GM19455 (cell line): ENCODE measurements at regions not wholly inside any gene's neighbourhood (a gene's known extent, or its start where the extent isn't known, plus 50 kb on each side); places are given as distances from the start of the nearest gene placed in this dataset.

ENCODE experiments used
- ATAC-seq: cut with Tn5 transposase; IDR thresholded peaks from one replicate; pipeline ENCODE4 v1.9.1; 2021; ENCODE audit not compliant: unreplicated experiment

DNA sequence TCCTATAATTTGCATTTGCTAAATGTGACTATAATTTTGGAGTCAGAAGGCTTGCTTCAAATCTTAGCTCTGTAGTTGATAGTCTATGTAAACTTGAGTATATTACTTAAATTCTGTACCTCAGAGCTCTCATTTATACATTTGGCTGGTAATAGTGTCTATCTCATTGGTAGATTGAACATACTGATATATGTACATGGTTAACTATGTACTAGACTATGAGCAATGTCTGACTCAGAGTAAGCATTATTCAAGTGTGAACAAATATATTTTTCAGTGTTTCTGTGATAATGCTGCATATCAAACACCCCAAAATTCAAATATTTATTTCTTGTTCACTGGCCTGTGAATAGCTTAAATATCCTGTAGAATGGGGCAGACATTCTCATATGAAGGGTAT, 1568.9 kb upstream of the PABPC4L start:
- no peak for ATAC-seq

DNA sequence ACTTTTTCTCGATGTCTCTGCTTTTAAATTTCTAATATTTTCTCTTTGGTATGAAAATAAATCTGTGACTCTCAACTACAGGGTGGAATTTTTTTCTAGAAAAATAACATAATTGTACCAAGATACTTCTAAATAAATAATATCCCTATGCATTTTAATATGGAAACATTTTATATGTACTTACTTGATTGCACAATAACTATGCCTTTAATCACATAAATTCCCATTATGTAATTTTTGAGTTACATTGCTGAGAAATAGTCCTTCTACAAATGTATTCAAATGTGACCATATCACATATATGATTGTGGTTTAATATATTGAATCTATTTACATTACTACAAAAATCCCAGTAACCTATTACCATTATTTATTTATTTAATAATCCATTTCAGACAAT, 1543.3 kb upstream of the PABPC4L start:
- no peak for ATAC-seq

DNA sequence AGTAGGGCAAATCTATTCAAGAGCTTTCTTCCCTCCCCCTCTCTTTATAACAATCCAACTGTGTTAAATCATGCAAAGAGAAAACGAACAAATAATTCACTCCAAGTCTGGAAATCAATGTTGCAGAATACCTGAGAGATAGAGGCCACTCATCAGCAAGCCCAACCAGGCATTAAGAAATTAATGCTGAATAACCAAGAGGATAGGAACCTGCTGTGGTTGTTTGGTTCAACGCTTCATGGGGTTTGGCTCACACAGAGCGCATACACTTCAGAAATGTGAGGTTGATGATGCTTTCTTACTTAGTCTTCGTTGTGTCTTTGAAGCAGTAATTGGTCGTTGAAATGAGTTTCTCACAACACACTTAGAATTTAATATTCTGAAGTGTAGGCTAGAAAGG, 1540.0 kb upstream of the PABPC4L start:
- no peak for ATAC-seq

DNA sequence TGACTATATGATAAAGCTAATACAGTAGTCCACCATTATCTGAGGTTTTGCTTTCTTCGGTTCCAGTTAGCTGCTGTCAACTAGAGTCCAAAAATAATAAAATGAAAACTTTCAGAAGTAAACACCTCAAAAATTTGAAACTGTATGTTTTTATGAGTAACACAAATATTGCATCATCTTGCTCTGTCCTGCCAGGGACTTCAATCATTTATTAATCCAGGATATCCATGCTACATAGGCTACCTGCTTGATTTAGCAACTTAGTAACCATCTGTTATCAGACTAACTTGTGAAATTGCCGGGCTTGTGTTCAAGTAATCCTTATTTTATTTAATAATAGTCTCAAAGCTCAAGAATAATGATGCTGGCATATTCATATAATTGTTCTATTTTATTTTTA, 1537.8 kb upstream of the PABPC4L start:
- no peak for ATAC-seq

DNA sequence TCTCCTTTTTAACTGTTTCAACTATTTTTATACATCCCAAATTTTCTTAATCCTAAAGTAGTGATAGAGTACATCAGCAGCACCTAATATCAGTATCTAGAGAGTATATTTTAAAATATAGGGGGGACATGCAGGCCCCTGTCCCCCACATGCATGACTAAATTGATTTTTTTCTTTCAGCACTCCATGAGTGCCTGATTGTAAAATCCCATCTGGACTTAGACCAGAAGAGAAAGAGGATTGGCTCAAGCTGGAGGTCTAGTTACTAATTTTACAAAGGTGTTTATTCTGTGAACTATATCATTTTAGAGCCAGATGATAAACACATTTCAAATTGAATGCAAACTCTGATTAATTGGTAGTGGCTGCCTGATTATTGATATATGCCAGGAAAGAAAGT, 1533.9 kb upstream of the PABPC4L start:
- ATAC-seq = no peak

DNA sequence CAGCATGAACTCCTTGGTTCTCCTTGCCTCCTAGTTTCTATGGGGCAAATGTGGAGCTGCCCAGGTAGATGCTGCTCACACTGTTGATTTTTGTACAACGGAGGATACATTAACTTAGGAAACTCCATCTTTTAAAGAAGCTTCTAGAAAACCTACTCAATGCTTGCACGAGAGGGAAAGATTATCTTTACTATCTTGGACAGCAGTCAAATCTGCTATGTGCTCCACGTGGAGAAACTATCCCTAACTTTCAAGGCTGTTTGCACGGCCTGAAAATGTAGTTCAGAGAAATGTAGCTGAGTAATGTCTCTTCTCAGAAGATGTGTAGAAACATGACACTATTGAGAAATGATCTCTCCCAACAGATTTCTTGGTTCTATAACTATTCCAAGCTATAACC, 1530.9 kb upstream of the PABPC4L start:
- ATAC-seq = no peak

DNA sequence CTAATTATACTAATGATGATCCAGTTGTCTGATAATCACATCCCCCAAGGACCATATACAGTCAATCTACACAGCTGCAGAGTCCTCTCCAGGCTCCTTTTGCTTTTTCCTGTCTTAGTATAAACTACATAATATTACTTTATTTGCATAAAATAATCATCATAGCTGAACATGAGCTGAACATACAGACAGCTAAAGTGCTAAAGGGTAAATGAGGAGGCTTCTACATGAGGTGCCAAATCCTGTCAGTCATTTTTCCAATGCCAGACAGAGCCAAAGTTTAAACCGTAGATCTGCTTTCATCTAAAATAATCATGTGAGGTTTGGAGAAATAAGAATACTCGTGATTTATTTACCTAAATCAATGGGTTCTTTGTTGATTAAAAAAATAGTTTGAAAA, 1530.1 kb upstream of the PABPC4L start:
- ATAC-seq = no peak

DNA sequence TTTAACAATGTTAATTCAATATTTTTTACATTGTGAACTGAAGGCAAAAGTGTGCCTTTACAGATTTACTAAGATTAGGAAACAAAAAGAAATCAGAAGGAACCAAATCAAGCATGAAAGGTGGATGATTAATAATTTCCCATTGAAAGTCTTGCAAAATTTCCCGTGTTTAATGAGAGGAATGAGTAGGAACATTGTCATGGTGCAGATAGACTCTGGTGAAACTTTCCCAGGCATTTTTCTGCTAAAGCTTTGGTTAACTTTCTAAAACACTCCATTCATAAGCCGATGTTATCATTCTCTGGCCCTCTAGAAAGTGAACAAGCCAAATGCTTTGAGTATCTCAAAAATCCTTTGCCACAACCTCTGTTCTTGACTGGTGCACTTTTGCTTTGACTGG, 1522.8 kb upstream of the PABPC4L start:
- ATAC-seq = no peak

DNA sequence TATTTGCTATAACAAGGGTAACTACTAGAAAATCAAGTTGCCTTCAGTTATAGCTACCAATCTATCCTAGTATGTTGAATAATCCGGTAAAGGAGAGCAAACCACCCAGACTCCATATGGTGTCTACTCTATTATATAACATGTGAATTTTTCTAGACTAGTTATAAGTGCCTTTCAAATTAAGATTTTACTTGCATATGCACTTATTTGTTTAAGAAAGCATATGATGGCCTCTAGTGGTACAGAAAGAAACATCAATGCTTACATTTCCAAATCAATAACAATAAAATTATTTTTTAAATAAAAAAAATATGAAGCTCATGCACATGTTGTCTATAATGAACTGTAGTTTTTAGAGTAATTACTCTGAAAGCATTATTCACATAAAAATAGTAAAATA, 1516.4 kb upstream of the PABPC4L start:
- ATAC-seq = no peak

DNA sequence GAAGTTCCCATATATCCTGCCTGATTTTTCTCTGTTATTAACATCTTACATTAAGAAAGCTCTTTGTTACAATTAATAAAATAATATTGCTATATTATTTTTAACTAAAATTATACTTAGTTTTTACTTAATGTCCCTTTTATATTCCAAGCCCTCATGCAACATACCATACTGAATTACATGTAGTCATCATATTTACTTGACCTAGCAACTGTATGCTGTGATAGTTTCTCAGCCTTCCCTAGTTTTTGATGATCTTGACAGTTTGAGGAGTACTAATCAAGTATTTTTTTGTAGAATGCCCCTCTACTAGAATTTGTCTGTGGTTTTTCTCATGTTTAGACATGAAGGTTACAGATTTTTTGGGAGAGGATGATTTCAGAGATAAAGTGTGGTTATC, 1503.8 kb upstream of the PABPC4L start:
- ATAC-seq = no peak

DNA sequence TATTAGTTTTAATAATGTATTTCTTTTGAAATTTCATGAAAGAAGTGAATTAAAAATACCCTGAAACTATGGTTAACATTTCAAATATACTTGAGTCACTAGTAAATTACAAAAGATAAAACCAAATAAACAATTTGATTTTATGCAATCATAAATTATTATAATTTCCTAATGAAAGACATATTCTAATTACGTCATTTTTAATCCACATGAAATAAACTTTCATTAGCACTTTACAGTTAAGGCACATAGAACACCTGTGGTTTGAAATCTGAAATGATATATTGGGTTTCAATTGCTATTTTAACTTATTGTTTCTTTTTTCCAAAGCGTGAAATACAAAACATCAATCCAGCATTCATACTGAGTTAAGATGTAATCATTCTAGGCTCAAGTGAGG, 1492.5 kb upstream of the PABPC4L start:
- ATAC-seq = no peak

DNA sequence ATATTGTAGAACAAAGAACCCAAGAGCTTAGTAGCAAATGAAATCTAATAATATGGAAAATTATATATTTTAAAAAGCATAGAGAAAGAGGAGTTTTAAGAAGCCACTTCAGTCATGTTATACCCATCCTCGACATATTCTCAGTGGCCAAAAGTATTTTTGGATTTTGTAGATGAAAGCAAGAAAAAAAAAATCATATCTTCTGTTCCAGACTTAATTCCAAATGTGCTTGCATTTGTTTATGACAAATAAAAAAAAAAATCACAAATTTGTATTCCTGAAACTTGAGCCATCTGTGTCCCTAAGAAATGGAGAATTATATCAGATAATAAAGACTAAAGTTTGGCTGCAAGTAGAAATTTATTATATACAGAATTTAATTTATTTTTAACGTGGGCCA, 1482.4 kb upstream of the PABPC4L start:
- no peak for ATAC-seq

DNA sequence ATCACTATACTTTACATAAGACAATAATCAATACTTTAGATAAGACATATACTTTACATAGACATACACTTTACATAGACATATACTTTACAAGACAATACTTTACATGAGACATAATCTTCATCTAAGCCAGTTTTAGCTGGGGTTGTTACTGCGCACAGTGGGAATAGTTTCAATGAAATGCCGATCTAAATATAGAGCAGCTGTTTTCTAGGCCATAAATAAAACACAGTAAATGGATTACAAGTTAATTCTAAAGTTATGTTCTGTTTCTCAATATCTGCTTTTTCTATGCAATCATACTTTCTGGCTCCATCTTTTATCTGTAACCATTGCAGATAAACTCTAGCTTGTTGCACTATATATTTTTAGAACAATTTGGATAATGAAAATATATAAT, 1470.6 kb upstream of the PABPC4L start:
- no peak for ATAC-seq

DNA sequence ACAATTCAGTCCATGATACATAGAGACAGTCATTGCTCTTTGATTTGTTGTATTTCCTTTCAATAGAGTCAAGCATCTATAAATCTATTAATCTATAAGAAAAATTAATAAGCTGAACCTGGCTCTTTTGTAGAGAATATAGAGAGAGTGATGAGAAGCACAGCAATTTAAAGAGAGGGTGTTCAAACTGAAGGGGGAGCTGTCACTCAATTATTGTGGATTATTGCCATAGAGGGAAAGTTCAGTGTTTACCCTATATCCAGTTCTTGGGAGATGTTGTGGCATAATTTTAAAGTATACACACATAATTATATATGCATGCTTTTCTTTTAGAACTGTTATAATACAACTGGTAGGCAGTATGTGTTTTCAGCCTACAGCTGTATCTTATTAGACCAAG, 1469.0 kb upstream of the PABPC4L start:
- ATAC-seq = no peak
